HL-60 (cell line): ENCODE measurements at regions not wholly inside any gene's neighbourhood (a gene's known extent, or its start where the extent isn't known, plus 50 kb on each side); places are given as distances from the start of the nearest gene placed in this dataset.

Experiments
- DNase-seq, 2 experiments: peaks; one replicate each; pipeline ENCODE4 v3.0.0-alpha.2; 2010 to 2020; ENCODE audit warnings: low read depth in 1 of 2, low spot score in 1 of 2
- H3K27ac ChIP-seq: fragments of 250-450 bp; sonication (Bioruptor Pico); replicated peaks from 2 replicates; pipeline ENCODE4 v1.5.1; 2020; ENCODE audit warnings: mild to moderate bottlenecking, moderate library complexity
- H3K27me3 ChIP-seq: fragments of 250-450 bp; sonication (Bioruptor Pico); 2 replicates; pipeline ENCODE4 v1.5.1; 2021; ENCODE audit warnings: mild to moderate bottlenecking, moderate library complexity; ENCODE audit not compliant: insufficient read depth, poor library complexity, severe bottlenecking
- H3K4me3 ChIP-seq: replicated peaks from 2 replicates; pipeline ENCODE4 v1.5.1; 2011; ENCODE audit warnings: mild to moderate bottlenecking, control low read depth, low read length; ENCODE audit not compliant: insufficient read depth
- CTCF ChIP-seq: IDR thresholded peaks from one replicate; pipeline ENCODE4 v1.5.1; 2011; ENCODE audit warnings: low read length, control low read depth, inconsistent platforms; ENCODE audit not compliant: insufficient read depth
- GABPA ChIP-seq: IDR thresholded peaks from 2 replicates; pipeline ENCODE4 v1.6.1; 2012; ENCODE audit warnings: low read depth
- POLR2AphosphoS5 ChIP-seq: IDR thresholded peaks from 2 replicates; pipeline ENCODE4 v1.6.1; 2012; ENCODE audit warnings: low read depth
- REST ChIP-seq: IDR thresholded peaks from 2 replicates; pipeline ENCODE4 v1.6.1; 2012; ENCODE audit warnings: low read depth; ENCODE audit not compliant: insufficient replicate concordance
- SPI1 ChIP-seq: IDR thresholded peaks from 2 replicates; pipeline ENCODE4 v1.6.1; 2012; ENCODE audit warnings: low read depth, mild to moderate bottlenecking, borderline replicate concordance

- no peak overlapping the region for H3K4me3 ChIP-seq
- no peaks in the 10 kb centered on the region for H3K27me3 ChIP-seq
- TF ChIP-seq POLR2AphosphoS5 (no peak), REST (no peak), SPI1 (no peak), CTCF (no peak), GABPA (no peak)
- no peak overlapping the region for H3K27ac ChIP-seq
- no peak for DNase-seq
These were observed 95.3 kb downstream of the KLF4 start for GRCh38 chr9:107394264-107394663.

- DNase-seq, result no peak
- TF ChIP-seq POLR2AphosphoS5, result no peak
- TF ChIP-seq GABPA, result no peak
- no peak for TF ChIP-seq CTCF
- TF ChIP-seq REST, result no peak
- no peak for TF ChIP-seq SPI1
- H3K27me3 ChIP-seq, result no peaks in the 10 kb centered on the region
- H3K27ac ChIP-seq, result no peak overlapping the region
- H3K4me3 ChIP-seq, result no peak overlapping the region
These were observed 98.8 kb downstream of the KLF4 start for GRCh38 chr9:107390778-107391177.

- TF ChIP-seq CTCF, result no peak
- TF ChIP-seq POLR2AphosphoS5, result no peak
- no peak for TF ChIP-seq GABPA
- TF ChIP-seq SPI1, result no peak
- no peak for TF ChIP-seq REST
- no peak overlapping the region for H3K4me3 ChIP-seq
These were observed 99.3 kb downstream of the KLF4 start for GRCh38 chr9:107390279-107390678.

More at GRCh38 chr9:107390279-107390678, 99.3 kb downstream of the KLF4 start:
- DNase-seq, result no peak
- no peaks in the 10 kb centered on the region for H3K27me3 ChIP-seq
- H3K27ac ChIP-seq, result no peak overlapping the region
